K562 (cell line): ENCODE measurements at regions not wholly inside any gene's neighbourhood (a gene's known extent, or its start where the extent isn't known, plus 50 kb on each side); places are given as distances from the start of the nearest gene placed in this dataset.

Experiments used
- CBFB ChIP-seq: sonication (generic); formaldehyde crosslinking; IDR thresholded peaks from 2 replicates; pipeline ENCODE4 v1.4.0; 2020; ENCODE audit warnings: mild to moderate bottlenecking, missing genetic modification reagents
- CHD2 ChIP-seq: IDR thresholded peaks from 2 replicates; pipeline ENCODE4 v1.6.1; 2011; ENCODE audit warnings: low read depth, low read length
- EP300 ChIP-seq: IDR thresholded peaks from 2 replicates; pipeline ENCODE4 v1.6.1; 2012; ENCODE audit warnings: low read length, improper control_type of control experiment
- HNRNPK ChIP-seq: fragments of 200-400 bp; formaldehyde crosslinking; IDR thresholded peaks from one replicate; pipeline ENCODE4 v1.6.1; 2018; ENCODE audit warnings: mild to moderate bottlenecking, low read depth, low read length; ENCODE audit not compliant: poor library complexity, severe bottlenecking
- HNRNPUL1 ChIP-seq: fragments of 200-400 bp; formaldehyde crosslinking; IDR thresholded peaks from 2 replicates; pipeline ENCODE4 v1.6.1; 2017; ENCODE audit warnings: low read length
- JUNB ChIP-seq: fragments of 450-650 bp; formaldehyde crosslinking; conservative IDR thresholded peaks from 2 replicates; pipeline ENCODE4 v1.4.0; 2020; ENCODE audit warnings: mild to moderate bottlenecking
- POLR2AphosphoS5 ChIP-seq: IDR thresholded peaks from 2 replicates; pipeline ENCODE4 v1.6.1; 2011; ENCODE audit warnings: mild to moderate bottlenecking, low read depth, low read length, moderate library complexity; ENCODE audit not compliant: control insufficient read depth, insufficient read depth
- RFX5 ChIP-seq: IDR thresholded peaks from 2 replicates; pipeline ENCODE4 v1.6.1; 2011; ENCODE audit warnings: low read depth, mild to moderate bottlenecking, improper control_type of control experiment, low read length
- RNF2 ChIP-seq: sonication (generic); IDR thresholded peaks from 2 replicates; pipeline ENCODE4 v1.6.1; 2016
- SP1 ChIP-seq: sonication (generic); formaldehyde crosslinking; IDR thresholded peaks from 2 replicates; pipeline ENCODE4 v1.8.1; 2022; ENCODE audit warnings: mild to moderate bottlenecking, missing genetic modification reagents
- ZNF274 ChIP-seq: IDR thresholded peaks from 2 replicates; pipeline ENCODE4 v1.6.1; 2011; ENCODE audit warnings: low read depth, mild to moderate bottlenecking, low read length, moderate library complexity, borderline replicate concordance
- ZNF696 ChIP-seq: fragments of 250-450 bp; sonication (Bioruptor Pico); conservative IDR thresholded peaks from 2 replicates; pipeline ENCODE4 v1.4.0; 2020; ENCODE audit warnings: mild to moderate bottlenecking, moderate library complexity
- TF ChIP-seq, protein P1 (sequence below): sonication (generic); formaldehyde crosslinking; IDR thresholded peaks from 2 replicates; pipeline ENCODE4 v1.8.1; 2023; ENCODE audit warnings: mild to moderate bottlenecking, missing genetic modification reagents
- TF ChIP-seq, protein P2 (sequence below), 3 experiments: IDR thresholded peaks in 2 of 3; conservative IDR thresholded peaks in 1 of 3; 2 replicates each; pipeline ENCODE4 v1.5.1; 2011 to 2012; ENCODE audit warnings: low read length in 3 of 3, mild to moderate bottlenecking in 3 of 3, control low read depth in 2 of 3, improper control_type of control experiment in 1 of 3, inconsistent platforms in 1 of 3, low read depth in 1 of 3, mixed read lengths in 1 of 3, moderate library complexity in 1 of 3; ENCODE audit not compliant: insufficient read depth in 2 of 3

DNA sequence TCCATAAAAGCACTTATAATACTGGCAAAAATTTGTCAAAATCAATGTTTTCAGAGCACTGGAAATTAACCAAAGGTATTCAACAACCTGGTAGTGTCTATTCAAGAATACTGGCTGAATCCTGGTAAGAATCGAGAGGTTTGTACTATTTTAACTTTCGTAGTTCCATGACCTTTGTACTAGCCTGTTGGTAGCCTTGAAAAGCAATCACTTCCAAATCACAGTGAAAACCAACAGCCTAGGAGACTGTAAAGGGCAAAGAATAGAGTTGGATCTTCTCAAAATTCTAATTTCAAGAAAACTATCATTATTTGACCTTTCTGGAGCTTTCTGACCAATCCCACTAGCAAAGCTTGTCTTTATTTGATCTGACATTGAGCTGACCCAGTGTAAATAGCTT, 64.8 kb upstream of the CCDC178 start:
- TF ChIP-seq ZNF274 (no peak), EP300 (no peak), HNRNPUL1 (no peak), ZNF696 (CRISPR knock-in tag) (no peak), SP1 (no peak), HNRNPK (no peak), CBFB (no peak), RFX5 (no peak), JUNB (CRISPR knock-in tag) (no peak), RNF2 (no peak), POLR2AphosphoS5 (no peak), CHD2 (no peak)
- TF ChIP-seq, protein P1, sequence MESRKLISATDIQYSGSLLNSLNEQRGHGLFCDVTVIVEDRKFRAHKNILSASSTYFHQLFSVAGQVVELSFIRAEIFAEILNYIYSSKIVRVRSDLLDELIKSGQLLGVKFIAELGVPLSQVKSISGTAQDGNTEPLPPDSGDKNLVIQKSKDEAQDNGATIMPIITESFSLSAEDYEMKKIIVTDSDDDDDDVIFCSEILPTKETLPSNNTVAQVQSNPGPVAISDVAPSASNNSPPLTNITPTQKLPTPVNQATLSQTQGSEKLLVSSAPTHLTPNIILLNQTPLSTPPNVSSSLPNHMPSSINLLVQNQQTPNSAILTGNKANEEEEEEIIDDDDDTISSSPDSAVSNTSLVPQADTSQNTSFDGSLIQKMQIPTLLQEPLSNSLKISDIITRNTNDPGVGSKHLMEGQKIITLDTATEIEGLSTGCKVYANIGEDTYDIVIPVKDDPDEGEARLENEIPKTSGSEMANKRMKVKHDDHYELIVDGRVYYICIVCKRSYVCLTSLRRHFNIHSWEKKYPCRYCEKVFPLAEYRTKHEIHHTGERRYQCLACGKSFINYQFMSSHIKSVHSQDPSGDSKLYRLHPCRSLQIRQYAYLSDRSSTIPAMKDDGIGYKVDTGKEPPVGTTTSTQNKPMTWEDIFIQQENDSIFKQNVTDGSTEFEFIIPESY = no peak
- TF ChIP-seq, protein P2, sequence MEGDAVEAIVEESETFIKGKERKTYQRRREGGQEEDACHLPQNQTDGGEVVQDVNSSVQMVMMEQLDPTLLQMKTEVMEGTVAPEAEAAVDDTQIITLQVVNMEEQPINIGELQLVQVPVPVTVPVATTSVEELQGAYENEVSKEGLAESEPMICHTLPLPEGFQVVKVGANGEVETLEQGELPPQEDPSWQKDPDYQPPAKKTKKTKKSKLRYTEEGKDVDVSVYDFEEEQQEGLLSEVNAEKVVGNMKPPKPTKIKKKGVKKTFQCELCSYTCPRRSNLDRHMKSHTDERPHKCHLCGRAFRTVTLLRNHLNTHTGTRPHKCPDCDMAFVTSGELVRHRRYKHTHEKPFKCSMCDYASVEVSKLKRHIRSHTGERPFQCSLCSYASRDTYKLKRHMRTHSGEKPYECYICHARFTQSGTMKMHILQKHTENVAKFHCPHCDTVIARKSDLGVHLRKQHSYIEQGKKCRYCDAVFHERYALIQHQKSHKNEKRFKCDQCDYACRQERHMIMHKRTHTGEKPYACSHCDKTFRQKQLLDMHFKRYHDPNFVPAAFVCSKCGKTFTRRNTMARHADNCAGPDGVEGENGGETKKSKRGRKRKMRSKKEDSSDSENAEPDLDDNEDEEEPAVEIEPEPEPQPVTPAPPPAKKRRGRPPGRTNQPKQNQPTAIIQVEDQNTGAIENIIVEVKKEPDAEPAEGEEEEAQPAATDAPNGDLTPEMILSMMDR (IDR thresholded peaks at IDR 0.05 in 2 of 3, conservative IDR thresholded peaks at IDR 0.05 in 1 of 3; ENCODE audit: insufficient read depth in 2 of 3, low read depth in 1 of 3, low read length in 3 of 3) = no peak
